ENCODE measurements at regions not wholly inside any gene's neighbourhood (a gene's known extent, or its start where the extent isn't known, plus 50 kb on each side); places are given as distances from the start of the nearest gene placed in this dataset.

GRCh38 chr13:80664950-80665349, 324.0 kb upstream of the SPRY2 start:
- Histone ChIP-seq H3K4me2 (no peak overlapping the region), H3K27me3 (ENCODE audit: insufficient read depth) (no peaks in the 10 kb centered on the region), H2AFZ (no peak overlapping the region), H3K79me2 (replicated peaks; ENCODE audit: insufficient read depth) (no peaks in the 10 kb centered on the region), H3K4me3 (no peak overlapping the region), H3K27ac (ENCODE audit: low read depth) (no peak overlapping the region), H3F3A (replicated peaks; ENCODE audit: low read depth) (no peaks in the 10 kb centered on the region), H3K9me2 (ENCODE audit: insufficient read depth) (no peaks in the 10 kb centered on the region), H3K36me3 (ENCODE audit: insufficient read depth) (no peaks in the 10 kb centered on the region), H3K4me1 (ENCODE audit: insufficient read depth) (no peaks in the 10 kb centered on the region), H4K20me1 (replicated peaks; ENCODE audit: insufficient read depth) (no peaks in the 10 kb centered on the region)
- Mint-ChIP-seq H3K4me3 (no peak overlapping the region), H3K27ac (peak overlapping the region; percentile 18; the same call in 1 of the 2 replicates), H3K4me1 (peaks cover 12% of the 10 kb centered on the region; the same call in 2 of the 3 replicates), H3K27me3 (ENCODE audit: insufficient read depth, low read depth, poor library complexity) (no peaks in the 10 kb centered on the region), H3K9me3 (no peaks in the 10 kb centered on the region), H3K36me3 (ENCODE audit: low read depth) (no peaks in the 10 kb centered on the region)
- TF ChIP-seq ZNF331 (CRISPR knock-in tag; IDR thresholded peaks at IDR 0.05; ENCODE audit: low read depth) (no peak), NANOG (IDR thresholded peaks at IDR 0.05; ENCODE audit: borderline replicate concordance) (no peak), REST (IDR thresholded peaks at IDR 0.05; ENCODE audit: unreplicated experiment) (no peak), ZNF462 (CRISPR knock-in tag; IDR thresholded peaks at IDR 0.05) (no peak), POLR2AphosphoS5 (IDR thresholded peaks at IDR 0.05; ENCODE audit: low read depth) (no peak), EZH2 (IDR thresholded peaks at IDR 0.05; ENCODE audit: low read depth, unreplicated experiment) (no peak), ETS1 (IDR thresholded peaks at IDR 0.05) (no peak), CTCF (conservative IDR thresholded peaks at IDR 0.05; ENCODE audit: low read depth in 2 of 2) (no peak)
- DNase-seq (ENCODE audit: low spot score) (no peak), ATAC-seq (no peak)
